COLO668 (cell line): ENCODE measurements at regions not wholly inside any gene's neighbourhood (a gene's known extent, or its start where the extent isn't known, plus 50 kb on each side); places are given as distances from the start of the nearest gene placed in this dataset.

Source experiments
- DNase-seq: peaks from one replicate; lab custom pipeline; 2025; ENCODE audit not compliant: unreplicated experiment; lab: John Stamatoyannopoulos, UW

- DNase-seq, result no peak
Measured at GRCh38 chr5:27701931-27702903, 663.8 kb upstream of the CDH9 start.

- DNase-seq, result no peak
Measured at GRCh38 chr5:27700526-27700925, 662.1 kb upstream of the CDH9 start.

- DNase-seq, result no peak
Measured at GRCh38 chr5:27682600-27682999, 644.2 kb upstream of the CDH9 start.

GRCh38 chr5:27652505-27652904 is 614.1 kb upstream of the CDH9 start:
- DNase-seq, result no peak

GRCh38 chr5:27639005-27639612 is 600.7 kb upstream of the CDH9 start:
- DNase-seq, result no peak

- DNase-seq, result peak; percentile 39
Measured at GRCh38 chr5:27619982-27620381, 581.6 kb upstream of the CDH9 start.

GRCh38 chr5:27612161-27612560 is 573.8 kb upstream of the CDH9 start:
- no peak for DNase-seq

GRCh38 chr5:27608992-27609391 is 570.6 kb upstream of the CDH9 start:
- DNase-seq, result no peak

- no peak for DNase-seq
Measured at GRCh38 chr5:27598576-27598975, 560.2 kb upstream of the CDH9 start.

- peak; percentile 28 for DNase-seq
Measured at GRCh38 chr5:27594141-27594540, 555.8 kb upstream of the CDH9 start.

- DNase-seq, result no peak
Measured at GRCh38 chr5:27592231-27592630, 553.8 kb upstream of the CDH9 start.

GRCh38 chr5:27590503-27590902 is 552.1 kb upstream of the CDH9 start:
- no peak for DNase-seq

- DNase-seq, result no peak
Measured at GRCh38 chr5:27578279-27578678, 539.9 kb upstream of the CDH9 start.

GRCh38 chr5:27571681-27572080 is 533.3 kb upstream of the CDH9 start:
- DNase-seq, result no peak

- no peak for DNase-seq
Measured at GRCh38 chr5:27568811-27569210, 530.4 kb upstream of the CDH9 start.

GRCh38 chr5:27561408-27561807 is 523.0 kb upstream of the CDH9 start:
- DNase-seq, result no peak

GRCh38 chr5:27548484-27548883 is 510.1 kb upstream of the CDH9 start:
- DNase-seq, result no peak

- DNase-seq, result no peak
Measured at GRCh38 chr5:27535031-27535557, 496.7 kb upstream of the CDH9 start.

- DNase-seq, result no peak
Measured at GRCh38 chr5:27532305-27532704, 493.9 kb upstream of the CDH9 start.

GRCh38 chr5:27524515-27524914 is 486.1 kb upstream of the CDH9 start:
- no peak for DNase-seq

- no peak for DNase-seq
Measured at GRCh38 chr5:27523629-27524028, 485.2 kb upstream of the CDH9 start.

GRCh38 chr5:27516437-27516836 is 478.1 kb upstream of the CDH9 start:
- DNase-seq, result no peak
